Activated CD4-positive, alpha-beta memory T cell treated with anti-CD3 and anti-CD28 coated beads for 36 hours (primary cell): ENCODE measurements at regions not wholly inside any gene's neighbourhood (a gene's known extent, or its start where the extent isn't known, plus 50 kb on each side); places are given as distances from the start of the nearest gene placed in this dataset.
"Not testable (repeated sequence)": the region's sequence is repeated elsewhere in the genome, so short reads cannot be mapped to it uniquely, and the experiment has no call there.

Experiments
- CTCF ChIA-PET: fragments of 350-600 bp; sonication (Branson Sonifier 250); formaldehyde crosslinking; loops from one replicate; lab custom pipeline; 2021; ENCODE audit warnings: antibody characterized with exemption, inconsistent platforms; lab: Charles Lee
- POLR2A ChIA-PET: fragments of 350-600 bp; sonication (Branson Sonifier 250); formaldehyde crosslinking; loops from one replicate; lab custom pipeline; 2021; ENCODE audit warnings: antibody characterized with exemption; lab: Charles Lee
- DNase-seq: peaks from one replicate; pipeline ENCODE4 v3.0.0-alpha.2; 2020
- H3K27ac Mint-ChIP-seq: one replicate; pipeline ENCODE4 v1.8.0; 2021; ENCODE audit warnings: mixed read lengths
- H3K27me3 Mint-ChIP-seq: one replicate; pipeline ENCODE4 v1.8.0; 2021; ENCODE audit warnings: mixed read lengths
- H3K36me3 Mint-ChIP-seq: one replicate; pipeline ENCODE4 v1.8.0; 2021; ENCODE audit warnings: mixed read lengths
- H3K4me1 Mint-ChIP-seq: one replicate; pipeline ENCODE4 v1.8.0; 2021; ENCODE audit warnings: low read depth, mixed read lengths
- H3K4me3 Mint-ChIP-seq: one replicate; pipeline ENCODE4 v1.8.0; 2021; ENCODE audit warnings: mild to moderate bottlenecking, mixed read lengths
- H3K9me3 Mint-ChIP-seq: one replicate; pipeline ENCODE4 v1.8.0; 2021; ENCODE audit warnings: mixed read lengths
- intact Hi-C: fragments of 100-400 bp; cut with micrococcal nuclease; formaldehyde crosslinking; loops from one replicate; pipeline ENCODE4 v1.15.1; 2023

GRCh38 chr2:210863283-210863682, 306.9 kb downstream of the CPS1 start:
- CTCF ChIA-PET, result no interaction called here
- H3K4me3 Mint-ChIP-seq, result no peak overlapping the region
- no peaks in the 10 kb centered on the region for H3K27me3 Mint-ChIP-seq
- POLR2A ChIA-PET, result no interaction called here
- H3K4me1 Mint-ChIP-seq, result no peaks in the 10 kb centered on the region
- DNase-seq, result no peak
- no peaks in the 10 kb centered on the region for H3K36me3 Mint-ChIP-seq
- intact Hi-C loops, result no loop called here
- H3K9me3 Mint-ChIP-seq, result no peaks in the 10 kb centered on the region
- H3K27ac Mint-ChIP-seq, result no peak overlapping the region

GRCh38 chr2:210871566-210871965, 315.2 kb downstream of the CPS1 start:
- intact Hi-C loops, H3K4me1 Mint-ChIP-seq, H3K4me3 Mint-ChIP-seq, H3K36me3 Mint-ChIP-seq, POLR2A ChIA-PET, DNase-seq, H3K9me3 Mint-ChIP-seq, CTCF ChIA-PET, H3K27ac Mint-ChIP-seq, H3K27me3 Mint-ChIP-seq: not testable (repeated sequence)

- H3K36me3 Mint-ChIP-seq, result no peaks in the 10 kb centered on the region
- H3K27ac Mint-ChIP-seq, result no peak overlapping the region
- H3K4me3 Mint-ChIP-seq, result no peak overlapping the region
- no peaks in the 10 kb centered on the region for H3K4me1 Mint-ChIP-seq
- ChIA-PET CTCF (no interaction called here), POLR2A (no interaction called here)
- no peaks in the 10 kb centered on the region for H3K27me3 Mint-ChIP-seq
- H3K9me3 Mint-ChIP-seq, result peaks cover 3% of the 10 kb centered on the region
- no peak for DNase-seq
- intact Hi-C loops, result no loop called here
Measured at GRCh38 chr2:210873631-210874030, 317.2 kb downstream of the CPS1 start.

GRCh38 chr2:210884227-210884626, 327.8 kb downstream of the CPS1 start:
- Mint-ChIP-seq H3K36me3 (no peaks in the 10 kb centered on the region), H3K9me3 (peaks cover 7% of the 10 kb centered on the region), H3K27me3 (no peaks in the 10 kb centered on the region), H3K4me3 (no peak overlapping the region), H3K27ac (no peak overlapping the region), H3K4me1 (no peaks in the 10 kb centered on the region)
- no peak for DNase-seq
- ChIA-PET POLR2A (no interaction called here), CTCF (no interaction called here)
- intact Hi-C loops, result no loop called here

GRCh38 chr2:210888035-210888434, 331.6 kb downstream of the CPS1 start:
- Mint-ChIP-seq H3K4me3 (no peak overlapping the region), H3K9me3 (peaks cover 15% of the 10 kb centered on the region), H3K27me3 (no peaks in the 10 kb centered on the region), H3K27ac (no peak overlapping the region), H3K4me1 (no peaks in the 10 kb centered on the region), H3K36me3 (no peaks in the 10 kb centered on the region)
- ChIA-PET CTCF (no interaction called here), POLR2A (no interaction called here)
- intact Hi-C loops, result no loop called here
- DNase-seq, result no peak

GRCh38 chr2:210895132-210895531, 338.7 kb downstream of the CPS1 start:
- POLR2A ChIA-PET, result no interaction called here
- no peak for DNase-seq
- H3K36me3 Mint-ChIP-seq, result no peaks in the 10 kb centered on the region
- no peak overlapping the region for H3K4me3 Mint-ChIP-seq
- CTCF ChIA-PET, result no interaction called here
- intact Hi-C loops, result no loop called here
- peaks cover 12% of the 10 kb centered on the region for H3K9me3 Mint-ChIP-seq
- no peaks in the 10 kb centered on the region for H3K27me3 Mint-ChIP-seq
- no peaks in the 10 kb centered on the region for H3K4me1 Mint-ChIP-seq
- H3K27ac Mint-ChIP-seq, result no peak overlapping the region

- Mint-ChIP-seq H3K27me3 (no peaks in the 10 kb centered on the region), H3K27ac (no peak overlapping the region), H3K9me3 (no peaks in the 10 kb centered on the region), H3K4me1 (no peaks in the 10 kb centered on the region), H3K4me3 (no peak overlapping the region), H3K36me3 (no peaks in the 10 kb centered on the region)
- ChIA-PET CTCF (no interaction called here), POLR2A (no interaction called here)
- DNase-seq, result no peak
- intact Hi-C loops, result no loop called here
Measured at GRCh38 chr2:210899131-210899530, 342.7 kb downstream of the CPS1 start.

GRCh38 chr2:210901326-210901725, 344.9 kb downstream of the CPS1 start:
- intact Hi-C loops, result no loop called here
- no peaks in the 10 kb centered on the region for H3K36me3 Mint-ChIP-seq
- H3K27ac Mint-ChIP-seq, result no peak overlapping the region
- POLR2A ChIA-PET, result no interaction called here
- no peaks in the 10 kb centered on the region for H3K4me1 Mint-ChIP-seq
- DNase-seq, result no peak
- CTCF ChIA-PET, result interaction anchor here (0.6 kb wide), 1 partner anchor 737 kb away, joined by 3 read pairs; no protein-coding TSS in a partner anchor
- no peak overlapping the region for H3K4me3 Mint-ChIP-seq
- no peaks in the 10 kb centered on the region for H3K9me3 Mint-ChIP-seq
- H3K27me3 Mint-ChIP-seq, result no peaks in the 10 kb centered on the region

GRCh38 chr2:210912779-210913178, 356.4 kb downstream of the CPS1 start:
- H3K4me1 Mint-ChIP-seq, result no peaks in the 10 kb centered on the region
- POLR2A ChIA-PET, result no interaction called here
- CTCF ChIA-PET, result no interaction called here
- no peak overlapping the region for H3K4me3 Mint-ChIP-seq
- no peaks in the 10 kb centered on the region for H3K36me3 Mint-ChIP-seq
- H3K27ac Mint-ChIP-seq, result no peak overlapping the region
- no peak for DNase-seq
- intact Hi-C loops, result no loop called here
- H3K27me3 Mint-ChIP-seq, result no peaks in the 10 kb centered on the region
- H3K9me3 Mint-ChIP-seq, result peaks cover 30% of the 10 kb centered on the region

- CTCF ChIA-PET, result no interaction called here
Measured at GRCh38 chr2:210913461-210913860, 357.1 kb downstream of the CPS1 start.

GRCh38 chr2:210915912-210916311, 359.5 kb downstream of the CPS1 start:
- Mint-ChIP-seq H3K27me3 (no peaks in the 10 kb centered on the region), H3K4me1 (no peaks in the 10 kb centered on the region), H3K36me3 (no peaks in the 10 kb centered on the region), H3K9me3 (peaks cover 24% of the 10 kb centered on the region), H3K4me3 (no peak overlapping the region), H3K27ac (no peak overlapping the region)
- ChIA-PET CTCF (no interaction called here), POLR2A (no interaction called here)
- intact Hi-C loops, result no loop called here
- no peak for DNase-seq

More at GRCh38 chr2:210913461-210913860, 357.1 kb downstream of the CPS1 start:
- H3K9me3 Mint-ChIP-seq, result peaks cover 30% of the 10 kb centered on the region
- no peak overlapping the region for H3K27ac Mint-ChIP-seq
- H3K4me1 Mint-ChIP-seq, result no peaks in the 10 kb centered on the region
- no peaks in the 10 kb centered on the region for H3K27me3 Mint-ChIP-seq
- POLR2A ChIA-PET, result no interaction called here
- no peak for DNase-seq
- H3K36me3 Mint-ChIP-seq, result no peaks in the 10 kb centered on the region
- no peak overlapping the region for H3K4me3 Mint-ChIP-seq
- intact Hi-C loops, result no loop called here

GRCh38 chr2:210917465-210917864, 361.1 kb downstream of the CPS1 start:
- Mint-ChIP-seq H3K4me3 (no peak overlapping the region), H3K27ac (no peak overlapping the region), H3K27me3 (no peaks in the 10 kb centered on the region), H3K36me3 (no peaks in the 10 kb centered on the region), H3K4me1 (no peaks in the 10 kb centered on the region), H3K9me3 (peaks cover 21% of the 10 kb centered on the region)
- no peak for DNase-seq
- ChIA-PET POLR2A (no interaction called here), CTCF (no interaction called here)
- intact Hi-C loops, result no loop called here

GRCh38 chr2:210919128-210919527, 362.7 kb downstream of the CPS1 start:
- Mint-ChIP-seq H3K27me3 (no peaks in the 10 kb centered on the region), H3K4me1 (no peaks in the 10 kb centered on the region), H3K4me3 (no peak overlapping the region), H3K9me3 (peaks cover 11% of the 10 kb centered on the region), H3K27ac (no peak overlapping the region), H3K36me3 (no peaks in the 10 kb centered on the region)
- DNase-seq, result no peak
- intact Hi-C loops, result no loop called here
- CTCF ChIA-PET, result no interaction called here
- POLR2A ChIA-PET, result no interaction called here
